Esophagus (tissue), 2 donors: ENCODE measurements at regions not wholly inside any gene's neighbourhood (a gene's known extent, or its start where the extent isn't known, plus 50 kb on each side); places are given as distances from the start of the nearest gene placed in this dataset.

Experiments
- H3K27ac ChIP-seq, 2 donors: one replicate each; pipeline ENCODE4 v1.5.1; 2013; ENCODE audit warnings: low read depth in 2 of 2, mild to moderate bottlenecking in 2 of 2, inconsistent platforms in 1 of 2, low read length in 1 of 2, moderate library complexity in 1 of 2
- H3K27me3 ChIP-seq, 2 donors: one replicate each; pipeline ENCODE4 v1.6.1; 2013; ENCODE audit warnings: low read length in 2 of 2, control low read depth in 1 of 2, mild to moderate bottlenecking in 1 of 2; ENCODE audit not compliant: insufficient read depth in 2 of 2, control insufficient read depth in 1 of 2
- H3K36me3 ChIP-seq, 2 donors: one replicate each; pipeline ENCODE4 v1.6.1; 2013; ENCODE audit warnings: low read length in 1 of 2; ENCODE audit not compliant: control insufficient read depth in 2 of 2, insufficient read depth in 2 of 2
- H3K4me1 ChIP-seq, 2 donors: one replicate each; pipeline ENCODE4 v1.6.1; 2013; ENCODE audit warnings: low read length in 1 of 2; ENCODE audit not compliant: control insufficient read depth in 2 of 2, insufficient read depth in 2 of 2
- H3K4me3 ChIP-seq, 2 donors: one replicate each; pipeline ENCODE4 v1.5.1; 2013; ENCODE audit warnings: low read length in 2 of 2, mild to moderate bottlenecking in 2 of 2, low read depth in 1 of 2, moderate library complexity in 1 of 2
- H3K9me3 ChIP-seq, 2 donors: one replicate each; pipeline ENCODE4 v1.6.1; 2013; ENCODE audit warnings: mild to moderate bottlenecking in 2 of 2, low read depth in 1 of 2, low read length in 1 of 2, moderate library complexity in 1 of 2; ENCODE audit not compliant: control insufficient read depth in 2 of 2, insufficient read depth in 1 of 2
- WGBS, 2 donors: extraction: QIAGEN DNeasy Blood & Tissue Kit; methylation state at CpG; one replicate each; pipeline ENCODE4 v1.1.7; 2013; 5-methylcytosine and 5-hydroxymethylcytosine counted together
- donor health status: healthy with polysubstance abuse.
- donor health status: Bipolar disorder and iron deficiency.

DNA sequence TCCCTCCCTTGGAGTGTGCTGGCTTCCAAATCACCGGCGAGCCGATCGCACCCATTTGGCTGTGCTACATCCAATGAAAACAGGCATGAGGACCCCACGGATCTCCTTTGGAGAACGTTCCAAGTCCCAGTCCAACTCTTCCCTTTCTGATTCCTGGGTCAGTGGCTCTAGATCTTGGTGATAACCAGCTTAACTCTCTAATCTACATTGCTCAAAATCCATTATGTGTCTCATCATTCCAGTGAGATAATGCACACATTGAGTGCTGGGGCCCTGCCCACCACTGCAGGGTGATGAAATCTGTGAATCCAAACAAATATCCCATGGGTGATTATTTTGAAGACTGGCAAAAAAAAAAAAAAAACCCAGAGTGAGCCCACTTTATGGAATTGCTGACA lies 232.7 kb upstream of the COPS8 start:
- 72 to 76% methylated on average over 6 of the region's 6 CpGs for WGBS, 2 donors
- H3K27me3 ChIP-seq = no peaks in the 10 kb centered on the region
- peaks cover 6 to 9% of the 10 kb centered on the region in 2 donors for H3K4me1 ChIP-seq
- H3K4me3 ChIP-seq = no peak overlapping the region
- H3K36me3 ChIP-seq = no peaks in the 10 kb centered on the region
- no peaks in the 10 kb centered on the region for H3K9me3 ChIP-seq
- H3K27ac ChIP-seq = no peak overlapping the region

DNA sequence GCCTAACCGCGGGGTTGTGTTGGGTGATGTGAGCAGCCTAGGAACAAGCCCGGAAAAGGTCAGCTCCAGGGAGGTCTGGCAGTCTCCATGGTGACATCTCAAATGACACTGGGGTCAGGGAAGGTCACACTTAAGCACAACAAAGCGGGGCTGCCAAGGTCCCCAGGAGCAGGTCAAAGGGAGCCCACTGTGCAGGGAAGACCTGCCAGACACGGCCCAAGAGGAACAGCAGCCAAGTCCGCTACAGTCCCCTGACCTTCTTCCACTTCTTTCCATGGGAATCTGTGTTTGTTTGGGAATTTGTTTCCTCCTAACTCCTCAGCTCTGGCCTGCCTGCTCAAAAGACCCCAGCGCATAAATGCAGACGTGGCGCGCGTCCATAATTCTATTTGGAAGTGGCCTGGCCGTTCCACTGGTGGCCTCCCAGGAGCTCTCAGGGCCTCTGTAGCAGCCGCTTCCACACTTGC lies 232.1 kb upstream of the COPS8 start:
- Histone ChIP-seq H3K4me3 (no peak overlapping the region), H3K36me3 (no peaks in the 10 kb centered on the region), H3K27me3 (no peaks in the 10 kb centered on the region), H3K27ac (no peak overlapping the region), H3K4me1 (peaks cover 6 to 9% of the 10 kb centered on the region in 2 donors), H3K9me3 (no peaks in the 10 kb centered on the region)
- WGBS, 2 donors = 90% methylated on average over 13 of the region's 13 CpGs

GRCh38 chr2:236855176-236855865 lies 230.4 kb upstream of the COPS8 start:
- Histone ChIP-seq H3K36me3 (no peaks in the 10 kb centered on the region), H3K4me1 (peaks cover 6 to 8% of the 10 kb centered on the region in 2 donors), H3K4me3 (no peak overlapping the region), H3K9me3 (no peaks in the 10 kb centered on the region), H3K27ac (no peak overlapping the region), H3K27me3 (no peaks in the 10 kb centered on the region)
- 93 to 94% methylated on average over 9 of the region's 9 CpGs for WGBS, 2 donors

DNA sequence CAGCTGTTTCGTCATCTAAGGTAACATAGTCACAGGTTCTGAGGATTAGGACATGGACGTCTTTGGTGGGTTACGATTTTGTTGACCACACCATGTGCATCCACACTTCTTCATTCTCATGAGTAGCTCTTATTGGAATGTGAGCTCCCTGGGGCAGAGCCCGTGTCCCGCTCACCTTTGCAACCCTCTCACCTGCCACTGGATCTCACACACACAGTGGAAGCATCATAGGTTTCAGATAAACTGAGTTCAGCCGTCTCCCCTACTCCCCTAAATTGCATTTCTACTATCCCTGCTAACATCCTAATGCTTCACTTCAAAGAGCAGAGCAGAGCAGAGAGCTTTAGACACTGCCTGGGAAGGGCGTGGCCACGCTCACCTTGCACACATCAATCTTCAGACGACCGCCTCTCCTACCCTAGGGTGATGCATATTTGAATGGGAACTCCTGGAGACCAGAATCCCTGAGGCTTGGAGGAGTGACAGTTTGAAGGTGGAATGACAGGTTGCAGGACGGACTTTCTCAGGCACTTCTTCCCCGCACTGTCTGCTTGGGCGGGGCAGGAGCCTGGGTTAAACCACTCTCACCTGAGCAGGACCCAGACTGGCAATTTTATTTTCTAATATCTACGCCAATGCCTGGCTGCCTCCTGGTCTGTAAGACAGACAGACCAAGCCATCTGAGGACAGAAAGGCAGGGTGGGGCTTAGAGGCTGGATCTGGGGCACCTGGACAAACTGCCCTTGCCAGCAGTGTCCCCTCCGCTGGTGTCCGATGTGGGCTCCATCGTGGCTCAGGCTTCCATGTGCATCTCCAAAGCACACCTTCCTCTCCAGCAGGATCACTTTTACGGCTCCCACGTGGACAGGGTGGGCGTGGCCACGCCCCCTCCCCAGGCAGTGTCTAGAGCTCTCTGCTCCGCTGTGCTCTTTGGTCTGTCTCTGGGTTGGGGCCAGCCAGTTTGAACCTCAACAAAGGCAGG lies 229.5 kb upstream of the COPS8 start:
- Histone ChIP-seq H3K27me3 (no peaks in the 10 kb centered on the region), H3K27ac (no peak overlapping the region), H3K36me3 (no peaks in the 10 kb centered on the region), H3K9me3 (no peaks in the 10 kb centered on the region), H3K4me3 (no peak overlapping the region), H3K4me1 (peaks cover 6 to 8% of the 10 kb centered on the region in 2 donors)
- WGBS, 2 donors = 59 to 67% methylated on average over 22 of the region's 22 CpGs

DNA sequence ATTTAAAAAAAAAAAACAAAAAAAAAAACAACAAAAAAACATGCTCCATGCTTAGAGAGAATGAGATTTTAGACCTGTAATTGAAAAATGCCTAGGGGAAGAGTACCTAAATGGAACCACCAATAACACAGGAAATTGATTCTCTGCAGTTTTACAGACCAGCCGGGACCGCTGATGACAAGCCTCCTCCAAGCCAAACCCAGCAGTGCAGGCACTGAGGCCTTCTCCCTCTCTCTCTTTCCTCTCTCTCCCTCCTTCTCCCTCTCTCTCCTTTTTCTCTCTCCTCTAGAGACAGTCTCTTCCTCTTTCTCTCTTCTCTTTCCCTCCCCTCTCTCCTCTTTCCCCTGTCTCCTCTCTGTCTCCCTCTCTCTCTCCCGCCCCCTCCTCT lies 228.8 kb upstream of the COPS8 start:
- Histone ChIP-seq H3K27me3 (no peaks in the 10 kb centered on the region), H3K9me3 (no peaks in the 10 kb centered on the region), H3K36me3 (no peaks in the 10 kb centered on the region), H3K27ac (no peak overlapping the region), H3K4me1 (peaks cover 6 to 8% of the 10 kb centered on the region in 2 donors), H3K4me3 (no peak overlapping the region)
- WGBS, 2 donors = 76 to 87% methylated on average over 3 of the region's 3 CpGs

GRCh38 chr2:236857246-236857645 lies 228.4 kb upstream of the COPS8 start:
- no peaks in the 10 kb centered on the region for H3K9me3 ChIP-seq
- H3K27ac ChIP-seq = no peak overlapping the region
- peaks cover 6 to 8% of the 10 kb centered on the region in 2 donors for H3K4me1 ChIP-seq
- 78 to 80% methylated on average over 10 of the region's 10 CpGs for WGBS, 2 donors
- H3K36me3 ChIP-seq = no peaks in the 10 kb centered on the region
- no peaks in the 10 kb centered on the region for H3K27me3 ChIP-seq
- no peak overlapping the region for H3K4me3 ChIP-seq

GRCh38 chr2:236857781-236858180 lies 227.9 kb upstream of the COPS8 start:
- Histone ChIP-seq H3K27ac (no peak overlapping the region), H3K9me3 (no peaks in the 10 kb centered on the region), H3K36me3 (no peaks in the 10 kb centered on the region), H3K4me3 (no peak overlapping the region), H3K4me1 (peaks cover 4 to 8% of the 10 kb centered on the region in 2 donors), H3K27me3 (no peaks in the 10 kb centered on the region)
- 84 to 87% methylated on average over 7 of the region's 7 CpGs for WGBS, 2 donors

- Histone ChIP-seq H3K27ac (no peak overlapping the region), H3K27me3 (no peaks in the 10 kb centered on the region), H3K4me1 (peaks cover 4 to 8% of the 10 kb centered on the region in 2 donors), H3K4me3 (no peak overlapping the region), H3K9me3 (no peaks in the 10 kb centered on the region), H3K36me3 (no peaks in the 10 kb centered on the region)
- 57 to 66% methylated on average over 5 of the region's 5 CpGs for WGBS, 2 donors
Observed at GRCh38 chr2:236858661-236859060, 227.0 kb upstream of the COPS8 start.

DNA sequence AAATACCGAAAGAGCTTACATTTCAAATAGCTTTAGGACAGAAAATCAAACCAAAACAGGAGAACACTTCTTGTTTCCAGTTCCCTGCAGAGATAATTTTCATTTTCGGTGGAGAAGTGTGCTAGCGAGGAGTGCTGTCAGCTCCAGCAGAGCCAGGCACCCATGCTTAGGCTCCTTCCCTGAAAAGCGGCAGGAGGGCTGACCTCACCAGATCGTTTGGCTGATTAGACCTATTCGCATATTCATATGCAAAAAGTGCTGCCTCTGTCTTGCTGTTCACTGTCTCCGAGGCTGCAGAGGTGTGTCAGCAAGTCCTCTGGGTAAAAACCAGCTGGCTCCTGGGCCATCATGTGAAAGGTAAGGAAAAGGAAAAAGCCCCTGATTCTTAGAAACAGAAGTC lies 225.8 kb upstream of the COPS8 start:
- Histone ChIP-seq H3K4me1 (peaks cover 4 to 8% of the 10 kb centered on the region in 2 donors), H3K27me3 (no peaks in the 10 kb centered on the region), H3K36me3 (no peaks in the 10 kb centered on the region), H3K9me3 (no peaks in the 10 kb centered on the region), H3K4me3 (no peak overlapping the region), H3K27ac (no peak overlapping the region)
- WGBS, 2 donors = 87 to 88% methylated on average over 7 of the region's 7 CpGs
